Transverse colon (tissue), 4 donors: ENCODE measurements at regions not wholly inside any gene's neighbourhood (a gene's known extent, or its start where the extent isn't known, plus 50 kb on each side); places are given as distances from the start of the nearest gene placed in this dataset.

Experiments used
- POLR2A ChIP-seq: fragments of 450-650 bp; IDR thresholded peaks from one replicate; pipeline ENCODE4 v1.6.1; 2016; ENCODE audit warnings: antibody characterized with exemption, mild to moderate bottlenecking, moderate library complexity
- POLR2AphosphoS5 ChIP-seq, 3 donors: sonication (generic); formaldehyde crosslinking; IDR thresholded peaks; one replicate each; pipeline ENCODE4 v1.6.1; 2016; ENCODE audit warnings: antibody characterized with exemption in 3 of 3
- TF ChIP-seq, protein P1 (sequence below), 5 experiments: fragments of 200-600 bp in 3 of 5; fragments of 450-650 bp in 2 of 5; sonication (generic) in 3 of 5; IDR thresholded peaks; 1 replicate in 2 of 5; 2 replicates in 3 of 5; pipeline ENCODE4 v1.5.1; 2016 to 2017; ENCODE audit warnings: antibody characterized with exemption in 5 of 5, inconsistent platforms in 3 of 5, mild to moderate bottlenecking in 2 of 5, moderate library complexity in 1 of 5

DNA sequence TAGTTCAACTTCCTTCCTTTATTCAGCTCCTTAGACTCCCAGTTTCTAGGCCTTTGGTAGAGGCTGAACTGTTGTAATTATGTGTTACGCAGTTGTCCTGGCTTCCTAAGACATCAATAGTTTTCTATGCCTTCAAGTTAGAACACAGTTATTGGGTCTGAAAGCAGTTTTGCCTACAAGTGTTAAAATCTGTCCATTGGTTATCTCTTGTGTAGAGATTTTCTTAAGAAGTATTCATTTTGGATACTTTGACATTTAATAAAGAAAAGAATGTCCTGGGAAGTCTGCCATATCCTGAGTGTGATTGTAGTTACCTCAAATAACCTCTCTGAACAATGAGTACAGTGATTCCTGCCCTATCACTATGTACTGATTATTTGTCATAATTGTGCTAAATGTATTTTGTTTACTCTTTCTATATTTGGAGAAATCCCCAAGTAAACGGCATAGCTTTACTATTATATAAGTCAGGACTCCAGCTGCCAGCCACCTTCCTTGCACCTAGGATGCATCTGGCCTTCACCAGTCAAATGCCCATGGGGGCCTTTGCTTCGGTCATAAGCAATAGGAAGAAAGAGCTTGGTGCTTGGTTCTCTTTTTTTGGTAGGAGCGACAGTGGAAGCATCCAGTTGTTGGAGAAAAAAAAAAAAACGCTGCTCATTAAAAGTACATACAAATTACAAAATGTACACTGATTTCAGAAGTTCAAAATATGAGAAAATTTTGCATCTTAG is 449.5 kb upstream of the PKDCC start:
- TF ChIP-seq, protein P1, sequence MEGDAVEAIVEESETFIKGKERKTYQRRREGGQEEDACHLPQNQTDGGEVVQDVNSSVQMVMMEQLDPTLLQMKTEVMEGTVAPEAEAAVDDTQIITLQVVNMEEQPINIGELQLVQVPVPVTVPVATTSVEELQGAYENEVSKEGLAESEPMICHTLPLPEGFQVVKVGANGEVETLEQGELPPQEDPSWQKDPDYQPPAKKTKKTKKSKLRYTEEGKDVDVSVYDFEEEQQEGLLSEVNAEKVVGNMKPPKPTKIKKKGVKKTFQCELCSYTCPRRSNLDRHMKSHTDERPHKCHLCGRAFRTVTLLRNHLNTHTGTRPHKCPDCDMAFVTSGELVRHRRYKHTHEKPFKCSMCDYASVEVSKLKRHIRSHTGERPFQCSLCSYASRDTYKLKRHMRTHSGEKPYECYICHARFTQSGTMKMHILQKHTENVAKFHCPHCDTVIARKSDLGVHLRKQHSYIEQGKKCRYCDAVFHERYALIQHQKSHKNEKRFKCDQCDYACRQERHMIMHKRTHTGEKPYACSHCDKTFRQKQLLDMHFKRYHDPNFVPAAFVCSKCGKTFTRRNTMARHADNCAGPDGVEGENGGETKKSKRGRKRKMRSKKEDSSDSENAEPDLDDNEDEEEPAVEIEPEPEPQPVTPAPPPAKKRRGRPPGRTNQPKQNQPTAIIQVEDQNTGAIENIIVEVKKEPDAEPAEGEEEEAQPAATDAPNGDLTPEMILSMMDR (IDR thresholded peaks at IDR 0.05): no peak
- TF ChIP-seq POLR2A (no peak), POLR2AphosphoS5 (IDR thresholded peaks at IDR 0.05) (no peak)
